ENCODE measurements at regions not wholly inside any gene's neighbourhood (a gene's known extent, or its start where the extent isn't known, plus 50 kb on each side); places are given as distances from the start of the nearest gene placed in this dataset.

DNA sequence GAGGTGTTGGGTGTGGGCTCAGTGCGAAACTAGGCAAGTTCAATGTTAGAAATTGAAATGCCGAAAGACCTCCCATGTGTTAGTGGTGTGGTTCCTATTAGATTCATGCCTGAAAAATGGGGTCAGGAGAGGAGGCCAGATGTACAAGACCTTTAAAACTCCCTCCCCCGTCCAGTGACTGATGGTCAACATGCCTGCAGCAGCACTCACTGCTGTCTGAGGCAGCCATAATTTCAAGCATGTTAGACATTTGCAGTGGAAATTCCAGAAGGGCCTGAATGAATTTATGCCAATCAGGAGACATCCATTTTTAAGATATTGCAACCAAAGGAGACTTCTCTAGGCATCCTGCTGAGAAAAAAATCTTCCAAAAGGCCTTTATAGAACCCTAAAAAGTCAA lies 426.9 kb upstream of the NBEA start:
- DNase-seq, result no peak
- Histone ChIP-seq H3K23ac (ENCODE audit: low read depth, low read length) (no peak overlapping the region), H3K4me3 (ENCODE audit: insufficient read depth, low read depth, low read length) (no peak overlapping the region), H3K27ac (ENCODE audit: insufficient read depth, low read length) (no peak overlapping the region), H2AK5ac (ENCODE audit: low read depth, low read length) (no peak overlapping the region), H4K91ac (ENCODE audit: insufficient read depth, low read depth, low read length) (no peak overlapping the region), H3K18ac (ENCODE audit: low read depth, low read length) (no peak overlapping the region), H3K27me3 (ENCODE audit: control insufficient read depth, insufficient read depth, low read length) (no peaks in the 10 kb centered on the region), H3K4me1 (ENCODE audit: control insufficient read depth, insufficient read depth, low read length) (no peaks in the 10 kb centered on the region), H4K8ac (ENCODE audit: low read depth in 2 of 2, low read length in 2 of 2) (no peak overlapping the region), H3K79me1 (ENCODE audit: low read depth in 1 of 2, low read length in 2 of 2) (no peaks in the 10 kb centered on the region), H3K56ac (ENCODE audit: extremely low read depth, insufficient read depth, low read length) (no peak overlapping the region), H2BK20ac (ENCODE audit: low read depth, low read length) (no peak overlapping the region), H3K36me3 (ENCODE audit: control insufficient read depth, insufficient read depth, low read length) (no peaks in the 10 kb centered on the region), H2AFZ (replicated peaks; ENCODE audit: low read length, poor library complexity) (no peak overlapping the region), H4K20me1 (ENCODE audit: insufficient read depth, low read length) (no peaks in the 10 kb centered on the region), H2BK5ac (ENCODE audit: low read depth, low read length, poor library complexity, severe bottlenecking) (no peak overlapping the region), H2BK15ac (ENCODE audit: low read depth, low read length) (no peak overlapping the region), H3K4me2 (ENCODE audit: low read depth, low read length) (no peak overlapping the region), H3K14ac (replicated peaks; ENCODE audit: low read depth, low read length) (no peak overlapping the region), H3K9me1 (ENCODE audit: insufficient read depth, low read length) (no peaks in the 10 kb centered on the region), H4K5ac (ENCODE audit: low read depth, low read length) (no peak overlapping the region), H3K9ac (ENCODE audit: low read depth, low read length) (no peak overlapping the region), H2BK120ac (ENCODE audit: low read depth, low read length) (no peak overlapping the region), H2AK9ac (replicated peaks; ENCODE audit: low read depth, low read length, poor library complexity) (no peak overlapping the region), H3K9me3 (ENCODE audit: control insufficient read depth, insufficient read depth, low read length) (no peaks in the 10 kb centered on the region), H3K4ac (ENCODE audit: low read depth, low read length) (no peak overlapping the region)
- POLR2A ChIA-PET (ENCODE audit: unreplicated experiment), result no interaction called here
- intact Hi-C loops (cut with micrococcal nuclease) (no loop called here), in situ Hi-C loops (cut with MboI; ENCODE audit: low sequenced_read_pairs) (no loop called here), dilution Hi-C loops (cut with HindIII; ENCODE audit: low sequenced_read_pairs, unreplicated experiment) (no loop called here)
- BruUV-seq (replicated peaks), result no TSS peak
- WGBS, 2 experiments (ENCODE audit: extremely low coverage in 2 of 2, insufficient read length in 1 of 2), result no CpG with 5 or more reads among the region's 3 CpGs
- no peak for ATAC-seq (ENCODE audit: low read depth)
- CTCF ChIA-PET, result no interaction called here
- TF ChIP-seq BHLHE40 (IDR thresholded peaks at IDR 0.05; ENCODE audit: low read depth, low read length) (no peak), POLR2A (IDR thresholded peaks at IDR 0.05; ENCODE audit: low read depth, low read length) (no peak), MAFK (IDR thresholded peaks at IDR 0.05; ENCODE audit: low read depth, low read length) (no peak), RAD21 (IDR thresholded peaks at IDR 0.05; ENCODE audit: low read length) (no peak), NFE2L2 (IDR thresholded peaks at IDR 0.05; ENCODE audit: low read depth, low read length) (no peak), RFX5 (IDR thresholded peaks at IDR 0.05; ENCODE audit: low read depth, low read length) (no peak), MAZ (IDR thresholded peaks at IDR 0.05; ENCODE audit: borderline replicate concordance, low read depth, low read length) (no peak), RCOR1 (IDR thresholded peaks at IDR 0.05; ENCODE audit: insufficient replicate concordance, low read length) (no peak), FOS (IDR thresholded peaks at IDR 0.05; ENCODE audit: low read depth, low read length) (no peak), CHD1 (IDR thresholded peaks at IDR 0.05; ENCODE audit: low read depth, low read length) (no peak), CEBPB (IDR thresholded peaks at IDR 0.05; ENCODE audit: low read depth, low read length) (no peak), MXI1 (IDR thresholded peaks at IDR 0.05; ENCODE audit: borderline replicate concordance, low read depth, low read length) (no peak), SMC3 (IDR thresholded peaks at IDR 0.05; ENCODE audit: low read depth, low read length) (no peak)
- TF ChIP-seq, protein P1, sequence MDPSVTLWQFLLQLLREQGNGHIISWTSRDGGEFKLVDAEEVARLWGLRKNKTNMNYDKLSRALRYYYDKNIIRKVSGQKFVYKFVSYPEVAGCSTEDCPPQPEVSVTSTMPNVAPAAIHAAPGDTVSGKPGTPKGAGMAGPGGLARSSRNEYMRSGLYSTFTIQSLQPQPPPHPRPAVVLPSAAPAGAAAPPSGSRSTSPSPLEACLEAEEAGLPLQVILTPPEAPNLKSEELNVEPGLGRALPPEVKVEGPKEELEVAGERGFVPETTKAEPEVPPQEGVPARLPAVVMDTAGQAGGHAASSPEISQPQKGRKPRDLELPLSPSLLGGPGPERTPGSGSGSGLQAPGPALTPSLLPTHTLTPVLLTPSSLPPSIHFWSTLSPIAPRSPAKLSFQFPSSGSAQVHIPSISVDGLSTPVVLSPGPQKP (IDR thresholded peaks at IDR 0.05; ENCODE audit: borderline replicate concordance, low read depth, low read length), result no peak
- TF ChIP-seq, protein P2, sequence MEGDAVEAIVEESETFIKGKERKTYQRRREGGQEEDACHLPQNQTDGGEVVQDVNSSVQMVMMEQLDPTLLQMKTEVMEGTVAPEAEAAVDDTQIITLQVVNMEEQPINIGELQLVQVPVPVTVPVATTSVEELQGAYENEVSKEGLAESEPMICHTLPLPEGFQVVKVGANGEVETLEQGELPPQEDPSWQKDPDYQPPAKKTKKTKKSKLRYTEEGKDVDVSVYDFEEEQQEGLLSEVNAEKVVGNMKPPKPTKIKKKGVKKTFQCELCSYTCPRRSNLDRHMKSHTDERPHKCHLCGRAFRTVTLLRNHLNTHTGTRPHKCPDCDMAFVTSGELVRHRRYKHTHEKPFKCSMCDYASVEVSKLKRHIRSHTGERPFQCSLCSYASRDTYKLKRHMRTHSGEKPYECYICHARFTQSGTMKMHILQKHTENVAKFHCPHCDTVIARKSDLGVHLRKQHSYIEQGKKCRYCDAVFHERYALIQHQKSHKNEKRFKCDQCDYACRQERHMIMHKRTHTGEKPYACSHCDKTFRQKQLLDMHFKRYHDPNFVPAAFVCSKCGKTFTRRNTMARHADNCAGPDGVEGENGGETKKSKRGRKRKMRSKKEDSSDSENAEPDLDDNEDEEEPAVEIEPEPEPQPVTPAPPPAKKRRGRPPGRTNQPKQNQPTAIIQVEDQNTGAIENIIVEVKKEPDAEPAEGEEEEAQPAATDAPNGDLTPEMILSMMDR (conservative IDR thresholded peaks at IDR 0.05; ENCODE audit: low read depth, low read length), result no peak
- TF ChIP-seq, protein P3, sequence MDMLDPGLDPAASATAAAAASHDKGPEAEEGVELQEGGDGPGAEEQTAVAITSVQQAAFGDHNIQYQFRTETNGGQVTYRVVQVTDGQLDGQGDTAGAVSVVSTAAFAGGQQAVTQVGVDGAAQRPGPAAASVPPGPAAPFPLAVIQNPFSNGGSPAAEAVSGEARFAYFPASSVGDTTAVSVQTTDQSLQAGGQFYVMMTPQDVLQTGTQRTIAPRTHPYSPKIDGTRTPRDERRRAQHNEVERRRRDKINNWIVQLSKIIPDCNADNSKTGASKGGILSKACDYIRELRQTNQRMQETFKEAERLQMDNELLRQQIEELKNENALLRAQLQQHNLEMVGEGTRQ (IDR thresholded peaks at IDR 0.05; ENCODE audit: low read depth, low read length), result no peak

All from IMR-90 (cell line).